ENCODE measurements at regions not wholly inside any gene's neighbourhood (a gene's known extent, or its start where the extent isn't known, plus 50 kb on each side); places are given as distances from the start of the nearest gene placed in this dataset.
"Not testable (repeated sequence)": the region's sequence is repeated elsewhere in the genome, so short reads cannot be mapped to it uniquely, and the experiment has no call there.

GRCh38 chr20:53819973-53820451 lies 226.4 kb upstream of the ZNF217 start:
- DNase-seq (ENCODE audit: low read depth in 2 of 3, low spot score in 1 of 3) = no peak

GRCh38 chr20:53818457-53819177 lies 225.0 kb upstream of the ZNF217 start:
- no peak for DNase-seq (ENCODE audit: low read depth in 2 of 3, low spot score in 1 of 3)

- DNase-seq (ENCODE audit: low read depth in 2 of 3, low spot score in 1 of 3) = not testable (repeated sequence)
These were observed 223.9 kb upstream of the ZNF217 start for GRCh38 chr20:53817513-53817912.

GRCh38 chr20:53816872-53817398 lies 223.3 kb upstream of the ZNF217 start:
- no peak for DNase-seq (ENCODE audit: low read depth in 2 of 3, low spot score in 1 of 3)

- no peak for DNase-seq (ENCODE audit: low read depth in 2 of 3, low spot score in 1 of 3)
These were observed 221.9 kb upstream of the ZNF217 start for GRCh38 chr20:53815509-53815908.

GRCh38 chr20:53814060-53814459 lies 220.4 kb upstream of the ZNF217 start:
- DNase-seq (ENCODE audit: low read depth in 2 of 3, low spot score in 1 of 3) = no peak

- no peak for DNase-seq (ENCODE audit: low read depth in 2 of 3, low spot score in 1 of 3)
These were observed 220.0 kb upstream of the ZNF217 start for GRCh38 chr20:53813636-53814035.

GRCh38 chr20:53811577-53811976 lies 217.9 kb upstream of the ZNF217 start:
- no peak for DNase-seq (ENCODE audit: low read depth in 2 of 3, low spot score in 1 of 3)

- DNase-seq (ENCODE audit: low read depth in 2 of 3, low spot score in 1 of 3) = no peak
These were observed 217.2 kb upstream of the ZNF217 start for GRCh38 chr20:53810661-53811355.

GRCh38 chr20:53809728-53810365 lies 216.2 kb upstream of the ZNF217 start:
- DNase-seq (ENCODE audit: low read depth in 2 of 3, low spot score in 1 of 3) = no peak

GRCh38 chr20:53809217-53809616 lies 215.6 kb upstream of the ZNF217 start:
- DNase-seq (ENCODE audit: low read depth in 2 of 3, low spot score in 1 of 3) = no peak

GRCh38 chr20:53808733-53809132 lies 215.1 kb upstream of the ZNF217 start:
- no peak for DNase-seq (ENCODE audit: low read depth in 2 of 3, low spot score in 1 of 3)

- DNase-seq (ENCODE audit: low read depth in 2 of 3, low spot score in 1 of 3) = not testable (repeated sequence)
These were observed 214.7 kb upstream of the ZNF217 start for GRCh38 chr20:53808302-53808701.

GRCh38 chr20:53806683-53807401 lies 213.2 kb upstream of the ZNF217 start:
- DNase-seq (ENCODE audit: low read depth in 2 of 3, low spot score in 1 of 3) = no peak

- no peak for DNase-seq (ENCODE audit: low read depth in 2 of 3, low spot score in 1 of 3)
These were observed 212.3 kb upstream of the ZNF217 start for GRCh38 chr20:53805895-53806384.

GRCh38 chr20:53804920-53805894 lies 211.6 kb upstream of the ZNF217 start:
- DNase-seq (ENCODE audit: low read depth in 2 of 3, low spot score in 1 of 3) = no peak

GRCh38 chr20:53804308-53804707 lies 210.7 kb upstream of the ZNF217 start:
- not testable (repeated sequence) for DNase-seq (ENCODE audit: low read depth in 2 of 3, low spot score in 1 of 3)

GRCh38 chr20:53803492-53804155 lies 210.0 kb upstream of the ZNF217 start:
- no peak for DNase-seq (ENCODE audit: low read depth in 2 of 3, low spot score in 1 of 3)
